ENCODE measurements at regions not wholly inside any gene's neighbourhood (a gene's known extent, or its start where the extent isn't known, plus 50 kb on each side); places are given as distances from the start of the nearest gene placed in this dataset.
"Not testable (repeated sequence)": the region's sequence is repeated elsewhere in the genome, so short reads cannot be mapped to it uniquely, and the experiment has no call there.

GRCh38 chr7:10468908-10469307, 504.8 kb upstream of the PHF14 start:
- DNase-seq (ENCODE audit: low spot score) = no peak

DNA sequence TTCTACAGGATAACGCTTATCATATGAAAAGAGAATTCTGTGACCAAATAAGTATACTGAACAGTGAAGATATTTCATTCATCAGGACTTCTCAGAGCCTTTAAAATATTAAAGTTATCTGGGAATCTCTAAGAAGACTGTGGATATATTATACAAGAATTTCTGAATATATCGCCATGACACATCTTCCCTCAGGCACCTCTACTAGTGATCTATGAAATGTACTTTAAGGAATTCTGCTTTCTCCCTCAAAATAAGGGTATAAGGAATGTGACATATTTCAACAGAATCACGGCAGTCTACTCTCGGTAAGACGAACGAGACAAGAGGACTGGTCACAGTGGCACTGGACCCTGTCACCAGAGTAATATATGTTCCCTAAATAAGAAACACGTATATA, 504.2 kb upstream of the PHF14 start:
- DNase-seq (ENCODE audit: low spot score) = no peak

- no peak for DNase-seq (ENCODE audit: low spot score)
These were observed 502.2 kb upstream of the PHF14 start for GRCh38 chr7:10471280-10472058.

- DNase-seq (ENCODE audit: low spot score) = no peak
These were observed 501.6 kb upstream of the PHF14 start for GRCh38 chr7:10472115-10472514.

DNA sequence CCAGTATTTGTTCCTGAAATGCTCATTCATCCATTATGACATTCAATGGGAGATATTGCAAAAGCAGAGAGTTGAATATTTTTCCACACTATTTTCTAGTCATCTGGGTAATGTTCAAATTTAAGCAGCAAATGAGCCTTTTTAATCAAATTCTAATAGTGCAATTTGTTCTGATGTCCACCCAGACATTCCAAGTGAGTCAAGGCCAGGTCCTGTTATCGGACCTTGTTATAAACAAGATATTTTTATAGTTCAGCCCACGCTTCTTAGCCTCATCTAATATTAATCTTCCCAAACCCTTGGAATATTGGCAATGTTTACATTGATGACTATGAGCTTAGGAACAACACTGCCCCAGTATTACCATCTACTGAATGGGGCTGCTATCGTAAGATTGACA, 500.1 kb upstream of the PHF14 start:
- DNase-seq (ENCODE audit: low spot score) = no peak

DNA sequence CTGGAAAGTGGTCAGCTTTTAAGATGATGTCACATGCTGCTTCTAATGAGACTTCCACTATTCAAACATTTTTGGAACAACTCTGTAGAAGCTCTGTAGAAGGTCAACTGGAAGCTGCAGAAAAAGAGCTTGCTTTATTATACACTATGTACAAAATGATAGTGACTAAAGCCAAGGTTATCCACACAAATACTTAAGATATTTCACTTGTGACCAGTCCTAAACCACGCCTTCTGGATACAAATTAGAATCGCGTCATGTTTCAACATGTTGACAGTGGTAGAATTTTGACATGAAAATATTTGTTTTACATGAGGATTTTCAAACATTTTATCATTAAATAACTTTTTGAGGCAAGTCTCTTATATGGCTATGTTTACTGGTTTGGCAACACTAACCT, 499.6 kb upstream of the PHF14 start:
- no peak for DNase-seq (ENCODE audit: low spot score)

DNA sequence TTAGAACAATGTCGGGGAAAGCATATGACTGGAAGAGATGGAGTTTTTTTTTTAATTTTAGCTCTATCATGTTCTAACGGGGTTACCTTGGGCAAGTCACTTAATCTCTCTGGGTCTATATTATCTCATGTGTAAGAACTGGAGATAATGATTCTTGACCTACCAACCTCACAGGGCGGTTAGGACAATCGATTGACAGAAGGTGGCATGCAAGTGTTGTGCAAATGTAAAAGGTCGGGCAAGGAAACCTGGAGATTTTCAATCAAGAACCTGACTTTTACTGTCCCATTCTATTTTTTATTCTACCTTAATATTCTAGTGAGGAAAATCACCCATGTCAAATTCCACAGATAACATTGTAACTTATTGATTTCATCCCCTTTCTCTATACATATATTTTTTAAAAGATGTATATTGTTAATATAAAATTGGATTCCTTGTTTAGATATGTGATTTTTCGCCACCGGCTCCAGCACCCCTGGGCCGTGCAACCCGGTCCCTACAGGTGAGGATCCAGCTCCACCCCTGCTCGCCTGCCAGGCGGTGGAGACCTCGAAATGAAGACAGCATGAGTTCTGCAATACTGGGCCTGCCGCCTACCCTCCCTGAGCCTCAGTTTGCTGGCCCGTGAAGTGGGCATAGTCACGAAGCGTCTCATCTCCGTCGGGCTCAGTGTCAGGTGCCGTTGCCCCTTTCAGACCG, 497.6 kb upstream of the PHF14 start:
- DNase-seq (ENCODE audit: low spot score) = no peak

DNA sequence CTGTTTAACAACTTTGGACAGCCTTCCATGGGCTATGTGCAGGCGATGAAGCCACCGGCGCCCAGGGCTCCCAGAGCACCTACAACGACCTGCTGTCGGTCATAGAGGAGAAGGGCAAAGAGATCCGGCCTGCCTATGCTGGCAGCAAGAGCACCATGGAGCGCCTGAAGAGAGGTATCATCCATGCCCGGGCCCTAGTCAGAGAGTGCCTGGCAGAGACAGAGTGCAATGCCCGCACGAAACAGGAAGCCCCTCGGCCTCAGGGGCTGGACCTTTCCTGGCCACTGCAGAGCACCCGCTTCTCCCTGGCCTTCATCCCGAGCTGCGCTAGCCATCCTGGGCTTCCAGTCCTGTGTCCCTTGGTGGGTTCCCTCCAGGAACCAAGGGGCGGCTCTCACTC, 497.0 kb upstream of the PHF14 start:
- no peak for DNase-seq (ENCODE audit: low spot score)

- no peak for DNase-seq (ENCODE audit: low spot score)
These were observed 490.0 kb upstream of the PHF14 start for GRCh38 chr7:10483671-10484070.

- DNase-seq (ENCODE audit: low spot score) = no peak
These were observed 488.9 kb upstream of the PHF14 start for GRCh38 chr7:10484767-10485166.

DNA sequence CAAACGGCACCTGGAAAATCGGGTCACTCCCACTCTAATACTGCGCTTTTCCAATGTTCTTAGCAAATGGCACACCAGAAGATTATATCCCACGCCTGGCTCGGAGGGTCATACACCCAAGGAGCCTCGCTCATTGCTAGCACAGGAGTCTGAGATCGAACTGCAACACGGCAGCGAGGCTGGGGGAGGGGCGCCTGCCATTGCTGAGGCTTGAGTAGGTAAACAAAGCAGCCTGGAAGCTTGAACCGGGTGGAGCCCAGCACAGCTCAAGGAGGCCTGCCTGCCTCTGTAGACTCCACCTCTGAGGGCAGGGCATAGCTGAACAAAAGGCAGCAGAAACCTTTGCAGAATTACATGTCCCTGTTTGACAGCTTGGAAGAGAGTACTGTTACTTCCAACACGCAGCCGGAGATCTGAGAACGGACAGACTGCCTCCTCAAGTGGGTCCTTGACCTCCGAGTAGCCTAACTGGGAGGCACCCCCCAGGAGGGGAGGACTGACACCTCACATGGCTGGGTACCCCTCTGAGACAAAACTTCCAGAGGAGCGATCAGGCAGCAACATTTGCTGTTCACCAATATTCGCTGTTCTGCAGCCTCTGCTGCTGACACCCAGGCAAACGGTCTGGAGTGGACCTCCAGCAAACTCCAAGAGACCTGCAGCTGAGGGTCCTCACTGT, 472.3 kb upstream of the PHF14 start:
- DNase-seq (ENCODE audit: low spot score) = not testable (repeated sequence)

GRCh38 chr7:10507032-10507431, 466.6 kb upstream of the PHF14 start:
- no peak for DNase-seq (ENCODE audit: low spot score)

- no peak for DNase-seq (ENCODE audit: low spot score)
These were observed 452.4 kb upstream of the PHF14 start for GRCh38 chr7:10521306-10521705.

DNA sequence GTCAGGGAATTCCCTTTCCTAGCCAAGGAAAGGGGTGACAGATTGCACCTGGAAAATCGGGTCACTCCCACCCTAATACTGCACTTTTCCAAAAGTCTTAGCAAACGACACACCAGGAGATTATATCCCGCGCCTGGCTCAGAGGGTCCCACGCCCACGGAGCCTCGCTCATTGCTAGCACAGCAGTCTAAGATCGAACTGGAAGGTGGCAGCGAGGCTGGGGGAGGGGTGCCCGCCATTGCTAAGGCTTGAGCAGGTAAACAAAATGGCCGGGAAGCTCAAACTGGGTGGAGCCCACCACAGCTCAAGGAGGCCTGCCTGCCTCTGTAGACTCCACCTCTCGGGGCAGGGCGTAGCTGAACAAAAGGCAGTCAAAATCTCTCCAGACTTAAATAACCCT, 440.2 kb upstream of the PHF14 start:
- not testable (repeated sequence) for DNase-seq (ENCODE audit: low spot score)

DNA sequence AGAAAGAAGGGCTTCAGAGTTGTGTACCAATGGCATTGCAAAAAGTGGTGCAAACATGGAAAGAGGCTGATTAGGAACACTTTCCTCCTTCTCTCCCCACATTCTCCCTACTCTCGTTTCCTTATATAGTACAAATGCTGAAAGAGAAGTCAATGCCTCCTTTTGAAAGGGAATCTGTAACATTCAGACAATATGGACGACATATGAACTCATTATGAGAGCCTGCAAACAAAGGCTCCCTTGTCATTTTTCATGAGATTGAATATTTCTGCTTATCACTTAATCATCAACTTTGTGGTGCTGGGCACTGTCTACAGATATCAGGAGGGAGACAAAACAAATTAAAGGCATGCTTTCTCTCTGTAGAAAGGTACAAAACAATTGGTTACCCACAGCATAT, 437.1 kb upstream of the PHF14 start:
- DNase-seq (ENCODE audit: low spot score) = no peak

GRCh38 chr7:10537764-10538163, 435.9 kb upstream of the PHF14 start:
- no peak for DNase-seq (ENCODE audit: low spot score)

GRCh38 chr7:10557375-10557774, 416.3 kb upstream of the PHF14 start:
- no peak for DNase-seq (ENCODE audit: low spot score)

DNA sequence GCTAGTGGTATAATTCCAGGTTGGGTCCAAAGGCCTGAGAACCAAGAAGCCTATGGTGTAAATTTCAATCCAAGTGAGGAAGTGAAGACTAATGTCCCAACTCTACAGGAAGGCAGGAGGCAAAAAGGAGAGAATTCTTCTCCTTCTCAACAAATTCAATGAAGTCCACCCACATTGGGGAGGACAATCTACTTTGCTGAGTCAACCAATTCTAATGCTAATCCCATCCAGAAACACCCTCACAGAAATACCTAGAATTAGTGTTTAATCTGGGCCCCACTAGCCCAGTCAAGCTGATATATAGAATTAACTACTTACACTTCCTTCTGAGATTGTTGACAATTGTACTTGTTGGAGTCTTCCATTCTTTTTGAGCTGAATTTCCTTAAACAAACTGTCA, 413.2 kb upstream of the PHF14 start:
- no peak for DNase-seq (ENCODE audit: low spot score)

DNA sequence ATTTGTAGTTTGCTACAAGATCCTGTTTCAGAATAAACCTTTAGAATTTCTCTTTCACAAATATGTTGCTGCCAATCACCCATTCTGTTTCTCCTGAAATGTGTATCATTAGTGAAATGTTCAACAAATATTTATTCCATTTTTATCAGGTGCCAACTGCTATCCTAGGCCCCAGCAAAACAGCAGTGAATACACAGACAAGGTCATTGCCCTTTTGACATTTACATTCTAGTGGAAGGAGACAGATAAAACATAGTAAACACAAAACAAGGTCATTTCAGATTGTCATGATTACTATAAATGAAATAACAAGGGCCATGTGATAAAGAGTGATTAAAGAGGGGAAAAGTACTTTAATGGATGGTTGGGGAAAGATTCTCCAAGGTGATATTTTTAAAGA, 404.8 kb upstream of the PHF14 start:
- no peak for DNase-seq (ENCODE audit: low spot score)

- DNase-seq (ENCODE audit: low spot score) = no peak
These were observed 401.9 kb upstream of the PHF14 start for GRCh38 chr7:10571759-10572158.

- no peak for DNase-seq (ENCODE audit: low spot score)
These were observed 395.8 kb upstream of the PHF14 start for GRCh38 chr7:10577866-10578374.

DNA sequence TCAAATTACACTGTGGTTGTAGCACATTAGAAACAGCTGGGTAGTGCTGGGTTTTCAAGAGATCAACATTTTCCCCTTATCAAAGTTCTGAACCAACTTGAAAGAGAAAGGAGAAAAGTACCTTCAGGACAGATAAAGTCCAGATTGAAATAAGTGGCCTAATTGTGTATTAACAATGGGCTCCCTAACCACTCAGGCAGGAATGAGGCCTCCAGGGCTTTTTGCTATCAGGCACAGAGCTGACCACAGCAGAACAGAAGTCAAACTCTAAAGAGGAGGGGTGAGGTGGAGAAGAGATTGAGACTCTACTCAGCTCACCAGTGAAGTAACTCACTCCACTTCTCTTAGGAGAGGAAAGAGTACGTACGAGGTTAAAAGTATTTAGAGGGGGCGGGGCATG, 394.1 kb upstream of the PHF14 start:
- no peak for DNase-seq (ENCODE audit: low spot score)

- DNase-seq (ENCODE audit: low spot score) = no peak
These were observed 388.8 kb upstream of the PHF14 start for GRCh38 chr7:10584886-10585285.
